ENCODE measurements at regions not wholly inside any gene's neighbourhood (a gene's known extent, or its start where the extent isn't known, plus 50 kb on each side); places are given as distances from the start of the nearest gene placed in this dataset.
"Not testable (repeated sequence)": the region's sequence is repeated elsewhere in the genome, so short reads cannot be mapped to it uniquely, and the experiment has no call there.

GRCh38 chr2:3116371-3116770 lies 261.2 kb downstream of the EIPR1 start:
- in situ Hi-C loops (cut with HindIII; ENCODE audit: low sequenced_read_pairs), result no loop called here

- in situ Hi-C loops (cut with HindIII; ENCODE audit: low sequenced_read_pairs), result no loop called here
These were observed 262.1 kb downstream of the EIPR1 start for GRCh38 chr2:3115301-3116042.

- in situ Hi-C loops (cut with HindIII; ENCODE audit: low sequenced_read_pairs), result no loop called here
These were observed 263.0 kb downstream of the EIPR1 start for GRCh38 chr2:3114406-3115185.

- in situ Hi-C loops (cut with HindIII; ENCODE audit: low sequenced_read_pairs), result no loop called here
These were observed 263.8 kb downstream of the EIPR1 start for GRCh38 chr2:3113769-3114168.

- in situ Hi-C loops (cut with HindIII; ENCODE audit: low sequenced_read_pairs), result no loop called here
These were observed 264.5 kb downstream of the EIPR1 start for GRCh38 chr2:3113122-3113521.

- in situ Hi-C loops (cut with HindIII; ENCODE audit: low sequenced_read_pairs), result no loop called here
These were observed 265.1 kb downstream of the EIPR1 start for GRCh38 chr2:3112553-3112952.

- in situ Hi-C loops (cut with HindIII; ENCODE audit: low sequenced_read_pairs), result no loop called here
These were observed 265.5 kb downstream of the EIPR1 start for GRCh38 chr2:3112131-3112530.

- in situ Hi-C loops (cut with HindIII; ENCODE audit: low sequenced_read_pairs), result no loop called here
These were observed 266.5 kb downstream of the EIPR1 start for GRCh38 chr2:3110994-3111666.

GRCh38 chr2:3110555-3110954 lies 267.1 kb downstream of the EIPR1 start:
- in situ Hi-C loops (cut with HindIII; ENCODE audit: low sequenced_read_pairs), result no loop called here

GRCh38 chr2:3108710-3109702 lies 268.6 kb downstream of the EIPR1 start:
- in situ Hi-C loops (cut with HindIII; ENCODE audit: low sequenced_read_pairs), result no loop called here

GRCh38 chr2:3108105-3108504 lies 269.5 kb downstream of the EIPR1 start:
- in situ Hi-C loops (cut with HindIII; ENCODE audit: low sequenced_read_pairs), result no loop called here

- in situ Hi-C loops (cut with HindIII; ENCODE audit: low sequenced_read_pairs), result no loop called here
These were observed 270.1 kb downstream of the EIPR1 start for GRCh38 chr2:3107567-3107966.

GRCh38 chr2:3105814-3106569 lies 271.6 kb downstream of the EIPR1 start:
- in situ Hi-C loops (cut with HindIII; ENCODE audit: low sequenced_read_pairs), result no loop called here

GRCh38 chr2:3104958-3105813 lies 272.4 kb downstream of the EIPR1 start:
- in situ Hi-C loops (cut with HindIII; ENCODE audit: low sequenced_read_pairs), result not testable (repeated sequence)

GRCh38 chr2:3104261-3104660 lies 273.4 kb downstream of the EIPR1 start:
- in situ Hi-C loops (cut with HindIII; ENCODE audit: low sequenced_read_pairs), result no loop called here

- in situ Hi-C loops (cut with HindIII; ENCODE audit: low sequenced_read_pairs), result no loop called here
These were observed 274.6 kb downstream of the EIPR1 start for GRCh38 chr2:3102922-3103569.

GRCh38 chr2:3102081-3102921 lies 275.3 kb downstream of the EIPR1 start:
- in situ Hi-C loops (cut with HindIII; ENCODE audit: low sequenced_read_pairs), result no loop called here

All from endothelial cell of hepatic sinusoid (primary cell).